Kidney epithelial cell (primary cell): ENCODE measurements at regions not wholly inside any gene's neighbourhood (a gene's known extent, or its start where the extent isn't known, plus 50 kb on each side); places are given as distances from the start of the nearest gene placed in this dataset.

ENCODE experiments used
- DNase-seq: peaks from one replicate; pipeline ENCODE4 v3.0.0-alpha.2; 2010; ENCODE audit warnings: low read depth
- H3K27me3 ChIP-seq: 2 replicates; pipeline ENCODE4 v1.6.0; 2011; ENCODE audit warnings: low read length; ENCODE audit not compliant: control insufficient read depth, insufficient read depth
- H3K36me3 ChIP-seq: 2 replicates; pipeline ENCODE4 v1.5.1; 2011; ENCODE audit warnings: low read length; ENCODE audit not compliant: control insufficient read depth, insufficient read depth
- H3K4me3 ChIP-seq: 2 replicates; pipeline ENCODE4 v1.5.1; 2011; ENCODE audit warnings: low read depth, mild to moderate bottlenecking, control low read depth, low read length
- CTCF ChIP-seq: IDR thresholded peaks from 2 replicates; pipeline ENCODE4 v1.5.1; 2011; ENCODE audit warnings: mild to moderate bottlenecking, moderate library complexity, low read length, control low read depth, inconsistent platforms; ENCODE audit not compliant: insufficient read depth, poor library complexity, severe bottlenecking

- no peak for DNase-seq
- TF ChIP-seq CTCF = no peak
- Histone ChIP-seq H3K4me3 (no peak overlapping the region), H3K36me3 (no peaks in the 10 kb centered on the region), H3K27me3 (peaks cover 12% of the 10 kb centered on the region)
Observed at GRCh38 chr22:44442186-44442815, 55.7 kb downstream of the RTL6 start.

GRCh38 chr22:44441401-44442185 lies 56.4 kb downstream of the RTL6 start:
- TF ChIP-seq CTCF = no peak
- H3K36me3 ChIP-seq = no peaks in the 10 kb centered on the region
- no peak overlapping the region for H3K4me3 ChIP-seq
- H3K27me3 ChIP-seq = peaks cover 12% of the 10 kb centered on the region
- DNase-seq = no peak

- no peak for TF ChIP-seq CTCF
- DNase-seq = no peak
- H3K4me3 ChIP-seq = no peak overlapping the region
- H3K27me3 ChIP-seq = peaks cover 12% of the 10 kb centered on the region
- H3K36me3 ChIP-seq = no peaks in the 10 kb centered on the region
Observed at GRCh38 chr22:44440224-44441160, 57.5 kb downstream of the RTL6 start.

GRCh38 chr22:44439356-44440223 lies 58.4 kb downstream of the RTL6 start:
- H3K27me3 ChIP-seq = peaks cover 10% of the 10 kb centered on the region
- TF ChIP-seq CTCF = no peak
- DNase-seq = no peak
- H3K36me3 ChIP-seq = no peaks in the 10 kb centered on the region
- no peak overlapping the region for H3K4me3 ChIP-seq

GRCh38 chr22:44438481-44439131 lies 59.4 kb downstream of the RTL6 start:
- Histone ChIP-seq H3K36me3 (no peaks in the 10 kb centered on the region), H3K27me3 (peaks cover 8% of the 10 kb centered on the region), H3K4me3 (no peak overlapping the region)
- DNase-seq = no peak
- TF ChIP-seq CTCF = no peak
